GM19468 (cell line): ENCODE measurements at regions not wholly inside any gene's neighbourhood (a gene's known extent, or its start where the extent isn't known, plus 50 kb on each side); places are given as distances from the start of the nearest gene placed in this dataset.
"Not testable (repeated sequence)": the region's sequence is repeated elsewhere in the genome, so short reads cannot be mapped to it uniquely, and the experiment has no call there.

Source experiments
- ATAC-seq: cut with Tn5 transposase; IDR thresholded peaks from one replicate; pipeline ENCODE4 v1.9.1; 2021; ENCODE audit warnings: mild to moderate bottlenecking, moderate library complexity, moderate number of reproducible peaks; ENCODE audit not compliant: unreplicated experiment; ENCODE audit errors: extremely low read depth

- no peak for ATAC-seq
These were observed 297.4 kb upstream of the VCX start for GRCh38 chrX:7545564-7545963.

GRCh38 chrX:7542587-7543380, 300.2 kb upstream of the VCX start:
- no peak for ATAC-seq

- ATAC-seq = no peak
These were observed 320.1 kb upstream of the VCX start for GRCh38 chrX:7522860-7523259.

GRCh38 chrX:7515681-7516413, 327.1 kb upstream of the VCX start:
- no peak for ATAC-seq

- ATAC-seq = no peak
These were observed 327.9 kb upstream of the VCX start for GRCh38 chrX:7514871-7515599.

- no peak for ATAC-seq
These were observed 330.1 kb upstream of the VCX start for GRCh38 chrX:7512845-7513244.

GRCh38 chrX:7503251-7503650, 339.7 kb upstream of the VCX start:
- ATAC-seq = no peak

GRCh38 chrX:7500386-7500785, 342.6 kb upstream of the VCX start:
- ATAC-seq = no peak

- no peak for ATAC-seq
These were observed 338.6 kb upstream of the PUDP start for GRCh38 chrX:7486505-7486904.

GRCh38 chrX:7485061-7485460, 337.1 kb upstream of the PUDP start:
- ATAC-seq = no peak

- ATAC-seq = no peak
These were observed 332.8 kb upstream of the PUDP start for GRCh38 chrX:7480721-7481120.

- no peak for ATAC-seq
These were observed 314.2 kb upstream of the PUDP start for GRCh38 chrX:7462110-7462509.

GRCh38 chrX:7461051-7461450, 313.1 kb upstream of the PUDP start:
- not testable (repeated sequence) for ATAC-seq

- ATAC-seq = no peak
These were observed 300.0 kb upstream of the PUDP start for GRCh38 chrX:7447801-7448499.

GRCh38 chrX:7446815-7447214, 298.9 kb upstream of the PUDP start:
- no peak for ATAC-seq

- no peak for ATAC-seq
These were observed 297.0 kb upstream of the PUDP start for GRCh38 chrX:7444967-7445366.

GRCh38 chrX:7441586-7441985, 293.6 kb upstream of the PUDP start:
- ATAC-seq = no peak

GRCh38 chrX:7435822-7436221, 287.9 kb upstream of the PUDP start:
- ATAC-seq = no peak

- ATAC-seq = no peak
These were observed 284.9 kb upstream of the PUDP start for GRCh38 chrX:7432901-7433300.

GRCh38 chrX:7420717-7421116, 272.8 kb upstream of the PUDP start:
- no peak for ATAC-seq
